Activated CD8-positive, alpha-beta memory T cell treated with anti-CD3 and anti-CD28 coated beads for 48 hours (primary cell): ENCODE measurements at regions not wholly inside any gene's neighbourhood (a gene's known extent, or its start where the extent isn't known, plus 50 kb on each side); places are given as distances from the start of the nearest gene placed in this dataset.
"Not testable (repeated sequence)": the region's sequence is repeated elsewhere in the genome, so short reads cannot be mapped to it uniquely, and the experiment has no call there.

ENCODE experiments used
- DNase-seq, 3 experiments: peaks; one replicate each; pipeline ENCODE4 v3.0.0-alpha.2; 2020; ENCODE audit warnings: low read depth in 2 of 3, low spot score in 2 of 3

- DNase-seq = not testable (repeated sequence)
Observed at GRCh38 chr7:32691965-32692815, 196.9 kb downstream of the AVL9 start.

- DNase-seq = not testable (repeated sequence)
Observed at GRCh38 chr7:32688092-32688491, 192.8 kb downstream of the AVL9 start.

GRCh38 chr7:32681174-32681518, 185.9 kb downstream of the AVL9 start:
- no peak for DNase-seq

GRCh38 chr7:32680259-32681173, 185.2 kb downstream of the AVL9 start:
- DNase-seq = no peak

- no peak for DNase-seq
Observed at GRCh38 chr7:32679192-32679591, 183.9 kb downstream of the AVL9 start.

- no peak for DNase-seq
Observed at GRCh38 chr7:32677593-32677992, 182.3 kb downstream of the AVL9 start.

GRCh38 chr7:32676249-32676941, 181.1 kb downstream of the AVL9 start:
- no peak for DNase-seq

GRCh38 chr7:32673275-32673983, 178.1 kb downstream of the AVL9 start:
- DNase-seq = no peak

- DNase-seq = no peak
Observed at GRCh38 chr7:32670110-32671025, 175.1 kb downstream of the AVL9 start.

- not testable (repeated sequence) for DNase-seq
Observed at GRCh38 chr7:32669173-32669870, 174.0 kb downstream of the AVL9 start.

- not testable (repeated sequence) for DNase-seq
Observed at GRCh38 chr7:32668387-32669097, 173.3 kb downstream of the AVL9 start.

GRCh38 chr7:32667586-32667985, 172.3 kb downstream of the AVL9 start:
- DNase-seq = not testable (repeated sequence)

- not testable (repeated sequence) for DNase-seq
Observed at GRCh38 chr7:32663805-32664211, 168.5 kb downstream of the AVL9 start.

- DNase-seq = not testable (repeated sequence)
Observed at GRCh38 chr7:32662509-32662908, 167.2 kb downstream of the AVL9 start.

- DNase-seq = no peak
Observed at GRCh38 chr7:32661929-32662328, 166.6 kb downstream of the AVL9 start.

GRCh38 chr7:32661501-32661900, 166.2 kb downstream of the AVL9 start:
- no peak for DNase-seq

- DNase-seq = no peak
Observed at GRCh38 chr7:32660936-32661335, 165.6 kb downstream of the AVL9 start.

- DNase-seq = no peak
Observed at GRCh38 chr7:32659853-32660252, 164.6 kb downstream of the AVL9 start.
